Kidney epithelial cell (primary cell): ENCODE measurements at regions not wholly inside any gene's neighbourhood (a gene's known extent, or its start where the extent isn't known, plus 50 kb on each side); places are given as distances from the start of the nearest gene placed in this dataset.
A peak's percentile ranks its signal among the peaks of the same experiment; 100 is the strongest.

Experiments
- DNase-seq: peaks from one replicate; pipeline ENCODE4 v3.0.0-alpha.2; 2010; ENCODE audit warnings: low read depth
- H3K27me3 ChIP-seq: 2 replicates; pipeline ENCODE4 v1.6.0; 2011; ENCODE audit warnings: low read length; ENCODE audit not compliant: control insufficient read depth, insufficient read depth
- H3K36me3 ChIP-seq: 2 replicates; pipeline ENCODE4 v1.5.1; 2011; ENCODE audit warnings: low read length; ENCODE audit not compliant: control insufficient read depth, insufficient read depth
- H3K4me3 ChIP-seq: 2 replicates; pipeline ENCODE4 v1.5.1; 2011; ENCODE audit warnings: low read depth, mild to moderate bottlenecking, control low read depth, low read length
- TF ChIP-seq, protein P1 (sequence below): IDR thresholded peaks from 2 replicates; pipeline ENCODE4 v1.5.1; 2011; ENCODE audit warnings: mild to moderate bottlenecking, moderate library complexity, low read length, control low read depth, inconsistent platforms; ENCODE audit not compliant: insufficient read depth, poor library complexity, severe bottlenecking

DNA sequence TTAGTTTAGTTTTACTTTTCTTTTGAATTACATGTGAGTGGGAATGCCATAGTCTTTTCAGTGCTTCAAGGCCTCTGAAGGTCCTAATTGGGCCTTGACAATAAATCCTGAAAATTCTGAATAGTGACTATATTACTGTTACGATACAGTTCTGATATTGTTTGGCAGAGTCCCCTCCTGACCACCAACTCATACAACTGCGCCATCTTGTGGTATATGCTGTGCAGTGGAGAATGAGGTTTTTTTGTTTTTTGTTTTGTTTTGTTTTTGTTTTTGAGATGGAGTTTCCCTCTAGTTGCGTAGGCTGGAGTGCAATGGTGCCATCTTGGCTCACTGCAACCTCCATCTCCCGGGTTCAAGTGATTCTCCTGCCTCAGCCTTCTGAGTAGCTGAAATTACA lies 56.6 kb upstream of the CHRDL1 start:
- no peak for DNase-seq
- no peak overlapping the region for H3K4me3 ChIP-seq
- H3K36me3 ChIP-seq = no peaks in the 10 kb centered on the region
- peaks cover 2% of the 10 kb centered on the region for H3K27me3 ChIP-seq
- TF ChIP-seq, protein P1, sequence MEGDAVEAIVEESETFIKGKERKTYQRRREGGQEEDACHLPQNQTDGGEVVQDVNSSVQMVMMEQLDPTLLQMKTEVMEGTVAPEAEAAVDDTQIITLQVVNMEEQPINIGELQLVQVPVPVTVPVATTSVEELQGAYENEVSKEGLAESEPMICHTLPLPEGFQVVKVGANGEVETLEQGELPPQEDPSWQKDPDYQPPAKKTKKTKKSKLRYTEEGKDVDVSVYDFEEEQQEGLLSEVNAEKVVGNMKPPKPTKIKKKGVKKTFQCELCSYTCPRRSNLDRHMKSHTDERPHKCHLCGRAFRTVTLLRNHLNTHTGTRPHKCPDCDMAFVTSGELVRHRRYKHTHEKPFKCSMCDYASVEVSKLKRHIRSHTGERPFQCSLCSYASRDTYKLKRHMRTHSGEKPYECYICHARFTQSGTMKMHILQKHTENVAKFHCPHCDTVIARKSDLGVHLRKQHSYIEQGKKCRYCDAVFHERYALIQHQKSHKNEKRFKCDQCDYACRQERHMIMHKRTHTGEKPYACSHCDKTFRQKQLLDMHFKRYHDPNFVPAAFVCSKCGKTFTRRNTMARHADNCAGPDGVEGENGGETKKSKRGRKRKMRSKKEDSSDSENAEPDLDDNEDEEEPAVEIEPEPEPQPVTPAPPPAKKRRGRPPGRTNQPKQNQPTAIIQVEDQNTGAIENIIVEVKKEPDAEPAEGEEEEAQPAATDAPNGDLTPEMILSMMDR = peak; percentile 49

DNA sequence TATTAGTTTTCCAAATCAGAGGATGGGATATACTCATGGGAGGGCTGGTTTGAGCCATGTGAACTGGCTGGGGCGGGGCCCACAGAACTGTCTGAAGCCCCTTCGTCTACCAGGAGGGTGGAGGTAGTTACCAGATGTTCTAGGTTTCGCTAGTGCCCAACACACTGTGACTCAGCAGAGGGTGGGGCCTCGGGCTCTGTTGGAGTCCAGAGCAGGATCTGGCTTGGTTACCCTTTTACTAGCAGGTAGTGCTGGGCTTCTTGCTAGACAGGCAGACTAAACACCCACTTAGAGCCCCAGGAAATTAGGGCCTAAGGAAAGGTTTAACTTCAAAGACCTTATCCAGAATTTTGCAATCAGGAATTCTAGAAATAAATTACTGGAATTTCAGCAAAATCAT lies 56.2 kb upstream of the CHRDL1 start:
- DNase-seq = no peak
- H3K27me3 ChIP-seq = peaks cover 2% of the 10 kb centered on the region
- H3K36me3 ChIP-seq = no peaks in the 10 kb centered on the region
- TF ChIP-seq, protein P1 = no peak
- no peak overlapping the region for H3K4me3 ChIP-seq

DNA sequence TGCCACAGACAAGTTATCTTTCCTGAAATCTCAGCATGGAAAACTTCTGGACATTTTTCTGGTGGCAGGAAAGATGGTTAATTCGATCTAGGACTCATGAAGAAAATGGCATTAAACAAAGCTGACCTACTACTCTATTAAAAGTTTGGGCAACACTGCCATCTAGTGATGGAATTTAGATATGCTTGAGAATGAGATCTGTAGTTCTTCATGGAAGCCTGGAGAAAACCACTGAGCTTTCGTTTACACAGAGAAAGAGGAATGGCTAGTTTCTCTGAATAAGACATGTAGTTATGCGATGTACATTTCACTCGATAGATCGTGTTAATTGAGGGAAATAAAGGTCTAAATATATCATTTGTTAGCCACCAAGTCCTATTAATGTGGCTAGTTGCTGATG lies 51.7 kb upstream of the CHRDL1 start:
- DNase-seq = no peak
- Histone ChIP-seq H3K27me3 (peaks cover 3% of the 10 kb centered on the region), H3K4me3 (no peak overlapping the region), H3K36me3 (no peaks in the 10 kb centered on the region)
- TF ChIP-seq, protein P1 = peak; percentile 57

DNA sequence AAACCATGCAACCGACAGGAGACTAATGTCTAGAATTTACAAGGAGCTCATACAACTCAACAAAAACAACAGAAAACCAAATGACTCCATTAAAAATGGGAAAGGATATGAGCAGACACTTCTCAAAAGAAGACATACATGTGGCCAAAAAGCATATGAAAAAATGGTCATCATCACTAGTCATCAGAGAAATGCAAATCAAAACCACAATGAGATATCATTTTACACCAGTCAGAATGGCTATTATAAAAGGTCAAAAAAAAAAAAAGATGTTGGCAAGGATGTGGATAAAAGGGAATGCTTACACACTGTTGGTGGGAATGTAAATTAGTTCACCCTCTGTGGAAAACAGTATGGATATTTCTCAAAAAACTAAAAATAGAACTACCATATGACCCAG lies 50.5 kb upstream of the CHRDL1 start:
- Histone ChIP-seq H3K36me3 (no peaks in the 10 kb centered on the region), H3K27me3 (peaks cover 3% of the 10 kb centered on the region), H3K4me3 (no peak overlapping the region)
- DNase-seq = no peak
- TF ChIP-seq, protein P1 = no peak
